IMR-90 (cell line): ENCODE measurements at regions not wholly inside any gene's neighbourhood (a gene's known extent, or its start where the extent isn't known, plus 50 kb on each side); places are given as distances from the start of the nearest gene placed in this dataset.

Experiments used
- ATAC-seq: fragments of 200-7000 bp; cut with Tn5 transposase; 2 replicates; pipeline ENCODE4 v1.9.1; 2020; ENCODE audit warnings: low read depth, mild to moderate bottlenecking, moderate library complexity
- BruUV-seq: library from RNA; stranded (reverse); fragments of 400-500 nt; replicated peaks from 2 replicates; lab custom pipeline; 2021; lab: Mats Ljungman, UMichigan
- CTCF ChIA-PET: fragments of 300-600 bp; formaldehyde crosslinking; extraction: SDS; loops from one replicate; lab custom pipeline; 2021; ENCODE audit warnings: antibody characterized with exemption; lab: Yijun Ruan, JAX
- POLR2A ChIA-PET: fragments of 300-600 bp; sonication (Branson Sonifier 250); formaldehyde crosslinking; loops from one replicate; lab custom pipeline; 2022; ENCODE audit warnings: antibody characterized with exemption; ENCODE audit not compliant: unreplicated experiment; lab: Charles Lee
- DNase-seq: peaks from one replicate; pipeline ENCODE4 v3.0.0; 2013
- H2AFZ ChIP-seq: replicated peaks from 2 replicates; pipeline ENCODE3; 2013; ENCODE audit warnings: low read length, mild to moderate bottlenecking; ENCODE audit not compliant: poor library complexity
- H2AK5ac ChIP-seq: 2 replicates; pipeline ENCODE4 v1.6.1; 2013; ENCODE audit warnings: low read depth, low read length, inconsistent platforms
- H2AK9ac ChIP-seq: replicated peaks from 2 replicates; pipeline ENCODE3; 2013; ENCODE audit warnings: mild to moderate bottlenecking, low read depth, low read length, moderate library complexity; ENCODE audit not compliant: poor library complexity
- H2BK120ac ChIP-seq: 2 replicates; pipeline ENCODE4 v1.6.1; 2013; ENCODE audit warnings: low read depth, low read length, inconsistent platforms
- H2BK15ac ChIP-seq: 3 replicates; pipeline ENCODE4 v1.6.1; 2013; ENCODE audit warnings: low read depth, low read length, inconsistent platforms
- H2BK20ac ChIP-seq: 2 replicates; pipeline ENCODE4 v1.6.1; 2013; ENCODE audit warnings: low read depth, mild to moderate bottlenecking, inconsistent platforms, low read length, moderate library complexity
- H2BK5ac ChIP-seq: 2 replicates; pipeline ENCODE4 v1.6.1; 2013; ENCODE audit warnings: mild to moderate bottlenecking, low read depth, low read length, inconsistent platforms; ENCODE audit not compliant: poor library complexity, severe bottlenecking
- H3K14ac ChIP-seq: replicated peaks from 2 replicates; pipeline ENCODE4 v1.6.1; 2013; ENCODE audit warnings: low read depth, low read length, inconsistent platforms
- H3K18ac ChIP-seq: 2 replicates; pipeline ENCODE4 v1.6.1; 2013; ENCODE audit warnings: low read depth, low read length, control low read depth
- H3K23ac ChIP-seq: 2 replicates; pipeline ENCODE4 v1.6.1; 2013; ENCODE audit warnings: low read depth, low read length, inconsistent platforms
- H3K27ac ChIP-seq: 2 replicates; pipeline ENCODE4 v1.5.1; 2013; ENCODE audit warnings: mild to moderate bottlenecking, control low read depth, low read length; ENCODE audit not compliant: insufficient read depth
- H3K27me3 ChIP-seq: 2 replicates; pipeline ENCODE4 v1.6.1; 2013; ENCODE audit warnings: low read length; ENCODE audit not compliant: control insufficient read depth, insufficient read depth
- H3K36me3 ChIP-seq: 2 replicates; pipeline ENCODE4 v1.6.1; 2013; ENCODE audit warnings: low read length, mixed read lengths; ENCODE audit not compliant: control insufficient read depth, insufficient read depth
- H3K4ac ChIP-seq: 2 replicates; pipeline ENCODE4 v1.6.1; 2013; ENCODE audit warnings: low read depth, low read length, inconsistent platforms
- H3K4me1 ChIP-seq: 2 replicates; pipeline ENCODE4 v1.6.1; 2013; ENCODE audit warnings: low read length, mixed read lengths; ENCODE audit not compliant: control insufficient read depth, insufficient read depth
- H3K4me2 ChIP-seq: 2 replicates; pipeline ENCODE4 v1.6.1; 2013; ENCODE audit warnings: low read depth, mild to moderate bottlenecking, control low read depth, low read length, moderate library complexity
- H3K4me3 ChIP-seq: 2 replicates; pipeline ENCODE4 v1.5.1; 2013; ENCODE audit warnings: low read depth, mild to moderate bottlenecking, control low read depth, low read length, moderate library complexity; ENCODE audit not compliant: insufficient read depth
- H3K56ac ChIP-seq: 2 replicates; pipeline ENCODE4 v1.6.1; 2013; ENCODE audit warnings: low read length, inconsistent platforms; ENCODE audit not compliant: insufficient read depth; ENCODE audit errors: extremely low read depth
- H3K79me1 ChIP-seq, 2 experiments: 2 replicates each; pipeline ENCODE4 v1.6.1; 2013; ENCODE audit warnings: low read length in 2 of 2, inconsistent platforms in 1 of 2, low read depth in 1 of 2
- H3K9ac ChIP-seq: 2 replicates; pipeline ENCODE4 v1.6.1; 2013; ENCODE audit warnings: low read depth, low read length, control low read depth
- H3K9me1 ChIP-seq: 2 replicates; pipeline ENCODE4 v1.6.1; 2013; ENCODE audit warnings: low read length, inconsistent platforms; ENCODE audit not compliant: insufficient read depth
- H3K9me3 ChIP-seq: 2 replicates; pipeline ENCODE4 v1.6.1; 2013; ENCODE audit warnings: low read length; ENCODE audit not compliant: control insufficient read depth, insufficient read depth
- H4K20me1 ChIP-seq: 2 replicates; pipeline ENCODE4 v1.6.1; 2013; ENCODE audit warnings: low read length, inconsistent platforms; ENCODE audit not compliant: insufficient read depth
- H4K5ac ChIP-seq: 2 replicates; pipeline ENCODE4 v1.6.1; 2013; ENCODE audit warnings: mild to moderate bottlenecking, low read depth, low read length, control low read depth
- H4K8ac ChIP-seq, 2 experiments: 2 replicates each; pipeline ENCODE4 v1.6.1; 2013; ENCODE audit warnings: low read depth in 2 of 2, low read length in 2 of 2, control low read depth in 1 of 2, inconsistent platforms in 1 of 2
- H4K91ac ChIP-seq: 2 replicates; pipeline ENCODE4 v1.6.1; 2013; ENCODE audit warnings: low read depth, low read length, inconsistent platforms; ENCODE audit not compliant: insufficient read depth
- BHLHE40 ChIP-seq: fragments of 150-350 bp; IDR thresholded peaks from 2 replicates; pipeline ENCODE4 v1.6.1; 2016; ENCODE audit warnings: mild to moderate bottlenecking, low read depth, low read length
- CEBPB ChIP-seq: IDR thresholded peaks from 2 replicates; pipeline ENCODE4 v1.6.1; 2012; ENCODE audit warnings: low read depth, low read length, improper control_type of control experiment
- CHD1 ChIP-seq: IDR thresholded peaks from 2 replicates; pipeline ENCODE4 v1.6.1; 2012; ENCODE audit warnings: low read depth, low read length, improper control_type of control experiment
- FOS ChIP-seq: fragments of 150-350 bp; IDR thresholded peaks from 2 replicates; pipeline ENCODE4 v1.6.1; 2016; ENCODE audit warnings: low read depth, low read length
- MAFK ChIP-seq: IDR thresholded peaks from 2 replicates; pipeline ENCODE4 v1.6.1; 2012; ENCODE audit warnings: low read depth, low read length, improper control_type of control experiment
- MAZ ChIP-seq: IDR thresholded peaks from 2 replicates; pipeline ENCODE4 v1.6.1; 2012; ENCODE audit warnings: low read depth, mild to moderate bottlenecking, low read length, improper control_type of control experiment, moderate library complexity, borderline replicate concordance
- MXI1 ChIP-seq: IDR thresholded peaks from 2 replicates; pipeline ENCODE4 v1.6.1; 2012; ENCODE audit warnings: low read depth, mild to moderate bottlenecking, low read length, moderate library complexity, borderline replicate concordance
- NFE2L2 ChIP-seq: fragments of 150-350 bp; IDR thresholded peaks from 2 replicates; pipeline ENCODE4 v1.6.1; 2016; ENCODE audit warnings: low read depth, mild to moderate bottlenecking, low read length
- POLR2A ChIP-seq: IDR thresholded peaks from 2 replicates; pipeline ENCODE4 v1.6.1; 2012; ENCODE audit warnings: mild to moderate bottlenecking, low read depth, low read length
- RAD21 ChIP-seq: IDR thresholded peaks from 2 replicates; pipeline ENCODE4 v1.6.1; 2012; ENCODE audit warnings: low read length, improper control_type of control experiment
- RCOR1 ChIP-seq: IDR thresholded peaks from 2 replicates; pipeline ENCODE4 v1.6.1; 2012; ENCODE audit warnings: mild to moderate bottlenecking, low read length, improper control_type of control experiment; ENCODE audit not compliant: insufficient replicate concordance
- RFX5 ChIP-seq: IDR thresholded peaks from 2 replicates; pipeline ENCODE4 v1.8.0; 2012; ENCODE audit warnings: low read depth, mild to moderate bottlenecking, low read length, moderate library complexity
- SMC3 ChIP-seq: fragments of 150-350 bp; IDR thresholded peaks from 2 replicates; pipeline ENCODE4 v1.6.1; 2016; ENCODE audit warnings: low read depth, mild to moderate bottlenecking, antibody characterized with exemption, low read length, moderate library complexity
- WGBS, 2 experiments: methylation state at CpG; one replicate each; pipeline versions ENCODE4 v1.1.5 to v1.1.7; 2013; ENCODE audit warnings: missing lambda C conversion rate in 2 of 2; ENCODE audit not compliant: insufficient read length in 1 of 2; ENCODE audit errors: extremely low coverage in 2 of 2; 5-methylcytosine and 5-hydroxymethylcytosine counted together
- dilution Hi-C: fragments of 300-500 bp; cut with HindIII; formaldehyde crosslinking; loops from one replicate; pipeline ENCODE4 v1.14.3; 2018; ENCODE audit warnings: low sequenced_read_pairs; ENCODE audit not compliant: unreplicated experiment
- in situ Hi-C: fragments of 300-500 bp; cut with MboI; formaldehyde crosslinking; loops from 3 replicates; pipeline ENCODE4 v1.14.3; 2019; ENCODE audit warnings: low sequenced_read_pairs, inconsistent platforms, mixed read lengths
- intact Hi-C: fragments of 100-400 bp; cut with micrococcal nuclease; formaldehyde crosslinking; loops from 2 replicates; pipeline ENCODE4 v1.10.0; 2022
- TF ChIP-seq, protein P1 (sequence below): fragments of 150-350 bp; IDR thresholded peaks from 2 replicates; pipeline ENCODE4 v1.6.1; 2016; ENCODE audit warnings: low read depth, mild to moderate bottlenecking, low read length, moderate library complexity, borderline replicate concordance
- TF ChIP-seq, protein P2 (sequence below): fragments of 150-350 bp; IDR thresholded peaks from 2 replicates; pipeline ENCODE4 v1.6.1; 2017; ENCODE audit warnings: mild to moderate bottlenecking, antibody characterized with exemption, low read length, low read depth
- TF ChIP-seq, protein P3 (sequence below): conservative IDR thresholded peaks from 2 replicates; pipeline ENCODE4 v1.5.1; 2012; ENCODE audit warnings: mild to moderate bottlenecking, low read depth, low read length, improper control_type of control experiment

DNA sequence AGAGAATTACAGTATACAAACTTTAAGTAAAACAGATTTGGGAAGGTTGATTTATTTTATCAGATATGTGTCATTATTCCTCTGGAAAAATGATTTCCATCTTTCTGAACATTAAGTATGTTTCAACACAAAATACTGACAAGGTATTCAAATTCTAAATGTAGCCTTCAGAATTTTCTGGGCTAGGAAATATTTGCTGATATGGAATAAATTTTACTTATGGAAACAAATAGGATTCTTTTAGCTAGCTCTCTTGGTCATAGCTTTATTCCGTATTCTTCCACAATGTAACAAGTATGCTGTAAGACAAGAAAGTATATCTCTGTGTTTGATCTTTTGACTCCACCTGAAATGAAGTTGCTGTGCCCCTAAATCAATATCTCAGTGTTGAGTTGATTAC is 1125.2 kb upstream of the CITED2 start:
- H3K9ac ChIP-seq, result no peak overlapping the region
- no peaks in the 10 kb centered on the region for H3K27me3 ChIP-seq
- dilution Hi-C loops, result no loop called here
- no peaks in the 10 kb centered on the region for H3K79me1 ChIP-seq
- H3K4ac ChIP-seq, result no peak overlapping the region
- WGBS, 2 experiments, result no CpG with 5 or more reads among the region's 1 CpG
- CTCF ChIA-PET, result interaction anchor here (0.6 kb wide), 1 partner anchor 395 kb away, joined by 3 read pairs; no protein-coding TSS in a partner anchor
- H2BK5ac ChIP-seq, result no peak overlapping the region
- intact Hi-C loops, result no loop called here
- no peak overlapping the region for H2AK5ac ChIP-seq
- no peak for DNase-seq
- no peak overlapping the region for H4K5ac ChIP-seq
- in situ Hi-C loops, result no loop called here
- H2AFZ ChIP-seq, result no peak overlapping the region
- H4K8ac ChIP-seq, result no peak overlapping the region
- no peak overlapping the region for H2BK15ac ChIP-seq
- H2AK9ac ChIP-seq, result no peak overlapping the region
- H3K9me3 ChIP-seq, result no peaks in the 10 kb centered on the region
- H3K23ac ChIP-seq, result no peak overlapping the region
- no peak overlapping the region for H3K18ac ChIP-seq
- POLR2A ChIA-PET, result no interaction called here
- BruUV-seq, result no TSS peak
- H3K4me1 ChIP-seq, result no peaks in the 10 kb centered on the region
- H4K20me1 ChIP-seq, result no peaks in the 10 kb centered on the region
- H3K27ac ChIP-seq, result no peak overlapping the region
- no peak overlapping the region for H2BK120ac ChIP-seq
- H3K4me2 ChIP-seq, result no peak overlapping the region
- ATAC-seq, result no peak
- no peak overlapping the region for H4K91ac ChIP-seq
- no peaks in the 10 kb centered on the region for H3K36me3 ChIP-seq
- H3K9me1 ChIP-seq, result no peaks in the 10 kb centered on the region; the same call in 1 of the 2 replicates
- no peak overlapping the region for H3K56ac ChIP-seq
- TF ChIP-seq CEBPB (no peak), MAZ (no peak), SMC3 (no peak), NFE2L2 (no peak), RCOR1 (no peak), BHLHE40 (no peak), CHD1 (no peak), POLR2A (no peak), FOS (no peak), MAFK (no peak), RFX5 (no peak), MXI1 (no peak), RAD21 (no peak)
- TF ChIP-seq, protein P1, sequence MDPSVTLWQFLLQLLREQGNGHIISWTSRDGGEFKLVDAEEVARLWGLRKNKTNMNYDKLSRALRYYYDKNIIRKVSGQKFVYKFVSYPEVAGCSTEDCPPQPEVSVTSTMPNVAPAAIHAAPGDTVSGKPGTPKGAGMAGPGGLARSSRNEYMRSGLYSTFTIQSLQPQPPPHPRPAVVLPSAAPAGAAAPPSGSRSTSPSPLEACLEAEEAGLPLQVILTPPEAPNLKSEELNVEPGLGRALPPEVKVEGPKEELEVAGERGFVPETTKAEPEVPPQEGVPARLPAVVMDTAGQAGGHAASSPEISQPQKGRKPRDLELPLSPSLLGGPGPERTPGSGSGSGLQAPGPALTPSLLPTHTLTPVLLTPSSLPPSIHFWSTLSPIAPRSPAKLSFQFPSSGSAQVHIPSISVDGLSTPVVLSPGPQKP, result no peak
- TF ChIP-seq, protein P2, sequence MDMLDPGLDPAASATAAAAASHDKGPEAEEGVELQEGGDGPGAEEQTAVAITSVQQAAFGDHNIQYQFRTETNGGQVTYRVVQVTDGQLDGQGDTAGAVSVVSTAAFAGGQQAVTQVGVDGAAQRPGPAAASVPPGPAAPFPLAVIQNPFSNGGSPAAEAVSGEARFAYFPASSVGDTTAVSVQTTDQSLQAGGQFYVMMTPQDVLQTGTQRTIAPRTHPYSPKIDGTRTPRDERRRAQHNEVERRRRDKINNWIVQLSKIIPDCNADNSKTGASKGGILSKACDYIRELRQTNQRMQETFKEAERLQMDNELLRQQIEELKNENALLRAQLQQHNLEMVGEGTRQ, result no peak
- TF ChIP-seq, protein P3, sequence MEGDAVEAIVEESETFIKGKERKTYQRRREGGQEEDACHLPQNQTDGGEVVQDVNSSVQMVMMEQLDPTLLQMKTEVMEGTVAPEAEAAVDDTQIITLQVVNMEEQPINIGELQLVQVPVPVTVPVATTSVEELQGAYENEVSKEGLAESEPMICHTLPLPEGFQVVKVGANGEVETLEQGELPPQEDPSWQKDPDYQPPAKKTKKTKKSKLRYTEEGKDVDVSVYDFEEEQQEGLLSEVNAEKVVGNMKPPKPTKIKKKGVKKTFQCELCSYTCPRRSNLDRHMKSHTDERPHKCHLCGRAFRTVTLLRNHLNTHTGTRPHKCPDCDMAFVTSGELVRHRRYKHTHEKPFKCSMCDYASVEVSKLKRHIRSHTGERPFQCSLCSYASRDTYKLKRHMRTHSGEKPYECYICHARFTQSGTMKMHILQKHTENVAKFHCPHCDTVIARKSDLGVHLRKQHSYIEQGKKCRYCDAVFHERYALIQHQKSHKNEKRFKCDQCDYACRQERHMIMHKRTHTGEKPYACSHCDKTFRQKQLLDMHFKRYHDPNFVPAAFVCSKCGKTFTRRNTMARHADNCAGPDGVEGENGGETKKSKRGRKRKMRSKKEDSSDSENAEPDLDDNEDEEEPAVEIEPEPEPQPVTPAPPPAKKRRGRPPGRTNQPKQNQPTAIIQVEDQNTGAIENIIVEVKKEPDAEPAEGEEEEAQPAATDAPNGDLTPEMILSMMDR, result no peak
- H2BK20ac ChIP-seq, result no peak overlapping the region
- no peak overlapping the region for H3K14ac ChIP-seq
- H3K4me3 ChIP-seq, result no peak overlapping the region
